ENCODE measurements at regions not wholly inside any gene's neighbourhood (a gene's known extent, or its start where the extent isn't known, plus 50 kb on each side); places are given as distances from the start of the nearest gene placed in this dataset.

- TF ChIP-seq, protein P1, sequence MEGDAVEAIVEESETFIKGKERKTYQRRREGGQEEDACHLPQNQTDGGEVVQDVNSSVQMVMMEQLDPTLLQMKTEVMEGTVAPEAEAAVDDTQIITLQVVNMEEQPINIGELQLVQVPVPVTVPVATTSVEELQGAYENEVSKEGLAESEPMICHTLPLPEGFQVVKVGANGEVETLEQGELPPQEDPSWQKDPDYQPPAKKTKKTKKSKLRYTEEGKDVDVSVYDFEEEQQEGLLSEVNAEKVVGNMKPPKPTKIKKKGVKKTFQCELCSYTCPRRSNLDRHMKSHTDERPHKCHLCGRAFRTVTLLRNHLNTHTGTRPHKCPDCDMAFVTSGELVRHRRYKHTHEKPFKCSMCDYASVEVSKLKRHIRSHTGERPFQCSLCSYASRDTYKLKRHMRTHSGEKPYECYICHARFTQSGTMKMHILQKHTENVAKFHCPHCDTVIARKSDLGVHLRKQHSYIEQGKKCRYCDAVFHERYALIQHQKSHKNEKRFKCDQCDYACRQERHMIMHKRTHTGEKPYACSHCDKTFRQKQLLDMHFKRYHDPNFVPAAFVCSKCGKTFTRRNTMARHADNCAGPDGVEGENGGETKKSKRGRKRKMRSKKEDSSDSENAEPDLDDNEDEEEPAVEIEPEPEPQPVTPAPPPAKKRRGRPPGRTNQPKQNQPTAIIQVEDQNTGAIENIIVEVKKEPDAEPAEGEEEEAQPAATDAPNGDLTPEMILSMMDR (conservative IDR thresholded peaks at IDR 0.05; ENCODE audit: low read depth, low read length): no peak
- TF ChIP-seq EZH2 (IDR thresholded peaks at IDR 0.05; ENCODE audit: borderline replicate concordance, low read depth, low read length, poor library complexity, severe bottlenecking): no peak
These were observed 224.8 kb upstream of the STAC start for GRCh38 chr3:36155515-36155914.
